Endothelial cell of umbilical vein (primary cell): ENCODE measurements at regions not wholly inside any gene's neighbourhood (a gene's known extent, or its start where the extent isn't known, plus 50 kb on each side); places are given as distances from the start of the nearest gene placed in this dataset.

ENCODE experiments used
- EZH2 ChIP-seq: IDR thresholded peaks from 2 replicates; pipeline ENCODE4 v1.6.1; 2012; ENCODE audit warnings: borderline replicate concordance, low read depth, mild to moderate bottlenecking, moderate library complexity, low read length, inconsistent platforms; ENCODE audit not compliant: severe bottlenecking
- FOS ChIP-seq: IDR thresholded peaks from 2 replicates; pipeline ENCODE4 v1.6.1; 2011; ENCODE audit warnings: mild to moderate bottlenecking, low read length, moderate library complexity, borderline replicate concordance; ENCODE audit not compliant: insufficient read depth
- JUN ChIP-seq: IDR thresholded peaks from 2 replicates; pipeline ENCODE4 v1.6.1; 2011; ENCODE audit warnings: borderline replicate concordance, low read depth; ENCODE audit not compliant: insufficient read length, insufficient read depth
- MYC ChIP-seq: IDR thresholded peaks from one replicate; pipeline ENCODE4 v1.6.1; 2011; ENCODE audit warnings: mild to moderate bottlenecking, low read depth, low read length
- POLR2A ChIP-seq: IDR thresholded peaks from 2 replicates; pipeline ENCODE4 v1.6.1; 2012; ENCODE audit warnings: low read depth, mild to moderate bottlenecking, control low read depth, low read length
- POLR2AphosphoS5 ChIP-seq: IDR thresholded peaks from 2 replicates; pipeline ENCODE4 v1.6.1; 2012; ENCODE audit warnings: low read depth, mild to moderate bottlenecking, control low read depth, low read length, moderate library complexity; ENCODE audit not compliant: insufficient read depth
- TF ChIP-seq, protein P1 (sequence below), 2 donors: IDR thresholded peaks; 1 replicate in 1 of 2; 2 replicates in 1 of 2; pipeline ENCODE4 v1.5.1; 2011; ENCODE audit warnings: low read length in 2 of 2, mild to moderate bottlenecking in 2 of 2, moderate library complexity in 2 of 2, control low read depth in 1 of 2, inconsistent platforms in 1 of 2, low read depth in 1 of 2; ENCODE audit not compliant: insufficient read depth in 1 of 2; ENCODE audit errors: extremely low read depth in 1 of 2
- TF ChIP-seq, protein P2 (sequence below): IDR thresholded peaks from 2 replicates; pipeline ENCODE4 v1.6.1; 2011; ENCODE audit not compliant: insufficient read depth, insufficient read length

DNA sequence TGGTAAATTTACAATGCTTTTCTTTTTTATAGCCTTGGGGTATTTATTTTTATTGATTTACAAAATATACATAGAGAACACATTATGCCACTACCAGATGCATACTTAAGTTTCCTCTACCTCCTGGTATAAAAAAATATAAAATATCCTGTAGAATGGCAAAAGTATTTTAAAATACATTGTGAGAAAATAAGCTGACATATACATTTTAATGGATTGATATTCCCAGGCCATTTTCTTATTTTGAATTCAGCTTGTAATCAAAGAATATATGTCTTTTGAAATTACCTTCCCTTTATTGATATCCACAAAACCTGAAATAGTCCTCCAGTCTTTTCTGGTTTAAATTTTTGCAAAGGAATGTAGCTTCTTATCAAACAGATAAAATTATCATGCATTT, 923.9 kb downstream of the CDH18 start:
- TF ChIP-seq, protein P1, sequence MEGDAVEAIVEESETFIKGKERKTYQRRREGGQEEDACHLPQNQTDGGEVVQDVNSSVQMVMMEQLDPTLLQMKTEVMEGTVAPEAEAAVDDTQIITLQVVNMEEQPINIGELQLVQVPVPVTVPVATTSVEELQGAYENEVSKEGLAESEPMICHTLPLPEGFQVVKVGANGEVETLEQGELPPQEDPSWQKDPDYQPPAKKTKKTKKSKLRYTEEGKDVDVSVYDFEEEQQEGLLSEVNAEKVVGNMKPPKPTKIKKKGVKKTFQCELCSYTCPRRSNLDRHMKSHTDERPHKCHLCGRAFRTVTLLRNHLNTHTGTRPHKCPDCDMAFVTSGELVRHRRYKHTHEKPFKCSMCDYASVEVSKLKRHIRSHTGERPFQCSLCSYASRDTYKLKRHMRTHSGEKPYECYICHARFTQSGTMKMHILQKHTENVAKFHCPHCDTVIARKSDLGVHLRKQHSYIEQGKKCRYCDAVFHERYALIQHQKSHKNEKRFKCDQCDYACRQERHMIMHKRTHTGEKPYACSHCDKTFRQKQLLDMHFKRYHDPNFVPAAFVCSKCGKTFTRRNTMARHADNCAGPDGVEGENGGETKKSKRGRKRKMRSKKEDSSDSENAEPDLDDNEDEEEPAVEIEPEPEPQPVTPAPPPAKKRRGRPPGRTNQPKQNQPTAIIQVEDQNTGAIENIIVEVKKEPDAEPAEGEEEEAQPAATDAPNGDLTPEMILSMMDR (IDR thresholded peaks at IDR 0.05; ENCODE audit: extremely low read depth in 1 of 2, insufficient read depth in 1 of 2, low read depth in 1 of 2, low read length in 2 of 2): no peak
- TF ChIP-seq, protein P2, sequence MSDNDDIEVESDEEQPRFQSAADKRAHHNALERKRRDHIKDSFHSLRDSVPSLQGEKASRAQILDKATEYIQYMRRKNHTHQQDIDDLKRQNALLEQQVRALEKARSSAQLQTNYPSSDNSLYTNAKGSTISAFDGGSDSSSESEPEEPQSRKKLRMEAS: no peak
- no peak for TF ChIP-seq FOS
- no peak for TF ChIP-seq POLR2AphosphoS5
- TF ChIP-seq EZH2: no peak
- TF ChIP-seq POLR2A: no peak
- TF ChIP-seq MYC: no peak
- no peak for TF ChIP-seq JUN
